NCI-H1436 (cell line): ENCODE measurements at regions not wholly inside any gene's neighbourhood (a gene's known extent, or its start where the extent isn't known, plus 50 kb on each side); places are given as distances from the start of the nearest gene placed in this dataset.

Experiments
- DNase-seq: peaks from one replicate; lab custom pipeline; 2025; lab: John Stamatoyannopoulos, UW

- no peak for DNase-seq
Observed at GRCh38 chr5:129821477-129822131, 73.7 kb downstream of the MINAR2 start.

- DNase-seq, result no peak
Observed at GRCh38 chr5:129830288-129830687, 74.0 kb upstream of the CHSY3 start.

DNA sequence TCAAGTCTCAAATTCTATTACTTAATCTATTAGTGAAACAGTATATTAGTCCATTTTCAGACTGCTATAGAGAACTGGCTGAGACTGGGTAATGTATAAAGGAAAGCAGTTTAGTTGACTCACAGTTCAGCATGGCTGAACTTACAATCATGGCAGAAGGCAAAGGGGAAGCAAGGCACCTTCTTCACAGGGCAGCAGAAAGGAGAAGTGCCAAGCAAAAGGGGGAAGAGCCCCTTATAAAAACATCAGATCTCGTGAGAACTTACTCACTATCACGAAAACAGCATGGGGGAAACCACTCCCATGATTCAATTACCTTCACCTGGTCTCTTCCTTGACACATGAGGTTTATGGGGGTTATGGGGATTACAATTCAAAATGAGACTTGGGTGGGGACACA is 67.9 kb upstream of the CHSY3 start:
- DNase-seq, result no peak

GRCh38 chr5:129844764-129845163 is 59.5 kb upstream of the CHSY3 start:
- no peak for DNase-seq

DNA sequence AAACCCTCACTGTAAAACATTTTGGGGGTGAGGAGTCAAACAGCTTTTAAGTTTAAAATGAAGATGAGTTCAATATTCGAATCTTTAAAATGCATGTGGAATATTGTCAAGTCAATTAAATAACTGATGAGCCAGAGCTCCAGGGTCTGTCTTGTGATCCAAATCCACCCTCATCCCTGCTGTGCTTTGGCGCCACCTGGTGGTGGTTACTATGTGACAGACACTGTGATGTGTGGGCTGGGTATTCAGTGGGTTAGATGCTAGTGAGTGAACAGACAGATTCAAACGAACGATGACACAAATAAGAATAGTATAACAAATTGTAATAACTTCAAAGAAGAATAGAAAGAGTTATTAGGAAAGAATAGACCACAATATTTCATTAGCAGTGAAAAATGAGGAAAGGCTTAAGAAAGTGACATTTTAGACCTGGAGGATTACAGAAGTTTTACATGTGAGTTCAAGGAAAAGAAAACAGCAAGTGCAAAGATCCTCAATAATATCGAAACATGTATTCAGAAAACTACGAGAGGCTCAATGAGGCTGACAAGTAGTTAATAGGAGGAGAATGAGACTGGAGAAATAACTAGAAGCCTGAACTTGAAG is 51.4 kb upstream of the CHSY3 start:
- DNase-seq, result peak; percentile 35

GRCh38 chr5:129853588-129853987 is 50.7 kb upstream of the CHSY3 start:
- DNase-seq, result no peak
